ENCODE measurements at regions not wholly inside any gene's neighbourhood (a gene's known extent, or its start where the extent isn't known, plus 50 kb on each side); places are given as distances from the start of the nearest gene placed in this dataset.

- TF ChIP-seq CTCF (IDR thresholded peaks at IDR 0.05) (no peak), POLR2A (IDR thresholded peaks at IDR 0.05) (no peak)
Measured at GRCh38 chrX:9326369-9326768, 138.5 kb upstream of the TBL1X start.
